GM23338 (cell line): ENCODE measurements at regions not wholly inside any gene's neighbourhood (a gene's known extent, or its start where the extent isn't known, plus 50 kb on each side); places are given as distances from the start of the nearest gene placed in this dataset.

ENCODE experiments used
- ATAC-seq: fragments of 200-7000 bp; cut with Tn5 transposase; 3 replicates; pipeline ENCODE4 v1.9.1; 2020
- DNase-seq: peaks from one replicate; pipeline ENCODE4 v3.0.0-alpha.2; 2015; ENCODE audit warnings: low spot score
- H2AFZ ChIP-seq: fragments of 200-600 bp; sonication (generic); 2 replicates; pipeline ENCODE4 v1.8.0; 2016; ENCODE audit warnings: antibody characterized with exemption, mild to moderate bottlenecking, moderate library complexity
- H3F3A ChIP-seq: fragments of 200-600 bp; sonication (generic); replicated peaks from 2 replicates; pipeline ENCODE4 v1.8.0; 2017; ENCODE audit warnings: antibody characterized with exemption, mixed run types, low read depth
- H3K27ac ChIP-seq: fragments of 200-600 bp; sonication (generic); 2 replicates; pipeline ENCODE4 v1.6.1; 2016; ENCODE audit warnings: low read depth
- H3K27me3 ChIP-seq: fragments of 200-600 bp; sonication (generic); 2 replicates; pipeline ENCODE4 v1.8.0; 2016; ENCODE audit warnings: mild to moderate bottlenecking, mixed run types, moderate library complexity; ENCODE audit not compliant: insufficient read depth
- H3K36me3 ChIP-seq: fragments of 200-600 bp; sonication (generic); 2 replicates; pipeline ENCODE4 v1.8.0; 2016; ENCODE audit warnings: mild to moderate bottlenecking; ENCODE audit not compliant: insufficient read depth
- H3K4me1 ChIP-seq: fragments of 200-600 bp; sonication (generic); 2 replicates; pipeline ENCODE4 v1.8.0; 2016; ENCODE audit warnings: mild to moderate bottlenecking, moderate library complexity; ENCODE audit not compliant: insufficient read depth
- H3K4me2 ChIP-seq: fragments of 200-600 bp; sonication (generic); 2 replicates; pipeline ENCODE4 v1.7.1; 2017; ENCODE audit warnings: mixed run types
- H3K4me3 ChIP-seq: fragments of 200-600 bp; sonication (generic); 2 replicates; pipeline ENCODE4 v1.6.1; 2016; ENCODE audit warnings: mixed run types
- H3K79me2 ChIP-seq: fragments of 200-600 bp; sonication (generic); replicated peaks from 2 replicates; pipeline ENCODE4 v1.8.0; 2017; ENCODE audit warnings: mild to moderate bottlenecking; ENCODE audit not compliant: insufficient read depth
- H3K9me2 ChIP-seq: fragments of 200-600 bp; sonication (generic); 2 replicates; pipeline ENCODE4 v1.8.0; 2017; ENCODE audit not compliant: insufficient read depth
- H4K20me1 ChIP-seq: fragments of 200-600 bp; sonication (generic); replicated peaks from 2 replicates; pipeline ENCODE4 v1.8.0; 2017; ENCODE audit warnings: mild to moderate bottlenecking; ENCODE audit not compliant: insufficient read depth
- H3K27ac Mint-ChIP-seq: 2 replicates; pipeline ENCODE4 v1.8.0; 2020; ENCODE audit warnings: inconsistent platforms, mild to moderate bottlenecking, moderate library complexity, mixed read lengths
- H3K27me3 Mint-ChIP-seq: 3 replicates; pipeline ENCODE4 v1.8.0; 2022; ENCODE audit warnings: low read depth, mild to moderate bottlenecking, moderate library complexity, mixed read lengths, inconsistent platforms; ENCODE audit not compliant: insufficient read depth, poor library complexity
- H3K36me3 Mint-ChIP-seq: 3 replicates; pipeline ENCODE4 v1.8.0; 2021; ENCODE audit warnings: low read depth, mild to moderate bottlenecking, inconsistent platforms, moderate library complexity, mixed read lengths
- H3K4me1 Mint-ChIP-seq: 3 replicates; pipeline ENCODE4 v1.8.0; 2020; ENCODE audit warnings: mild to moderate bottlenecking, inconsistent platforms, mixed read lengths
- H3K4me3 Mint-ChIP-seq: 3 replicates; pipeline ENCODE4 v1.8.0; 2021; ENCODE audit warnings: moderate library complexity, mild to moderate bottlenecking, inconsistent platforms, mixed read lengths
- H3K9me3 Mint-ChIP-seq: 3 replicates; pipeline ENCODE4 v1.8.0; 2020; ENCODE audit warnings: moderate library complexity, mild to moderate bottlenecking, inconsistent platforms, mixed read lengths
- CTCF ChIP-seq, 2 experiments: fragments of 200-600 bp in 1 of 2; sonication (generic) in 1 of 2; conservative IDR thresholded peaks; 2 replicates each; pipeline versions ENCODE4 v1.5.1 to v1.6.1; 2016 to 2017; ENCODE audit warnings: antibody characterized with exemption in 2 of 2, low read depth in 2 of 2, mild to moderate bottlenecking in 2 of 2, moderate library complexity in 1 of 2
- ETS1 ChIP-seq: IDR thresholded peaks from 2 replicates; pipeline ENCODE4 v1.6.1; 2016; ENCODE audit warnings: antibody characterized with exemption
- EZH2phosphoT487 ChIP-seq: fragments of 200-600 bp; sonication (generic); IDR thresholded peaks from one replicate; pipeline ENCODE4 v1.8.1; 2018; ENCODE audit warnings: antibody characterized with exemption; ENCODE audit not compliant: unreplicated experiment
- NANOG ChIP-seq: IDR thresholded peaks from 2 replicates; pipeline ENCODE4 v1.6.1; 2016; ENCODE audit warnings: antibody characterized with exemption, borderline replicate concordance
- POLR2AphosphoS5 ChIP-seq: IDR thresholded peaks from 2 replicates; pipeline ENCODE4 v1.6.1; 2016; ENCODE audit warnings: antibody characterized with exemption, low read depth
- REST ChIP-seq: IDR thresholded peaks from one replicate; pipeline ENCODE4 v1.6.1; 2018; ENCODE audit warnings: antibody characterized with exemption; ENCODE audit not compliant: unreplicated experiment
- STAT1 ChIP-seq: IDR thresholded peaks from one replicate; pipeline ENCODE4 v1.6.1; 2016; ENCODE audit warnings: antibody characterized with exemption; ENCODE audit not compliant: unreplicated experiment
- ZNF331 ChIP-seq: fragments of 250-450 bp; sonication (Bioruptor Pico); IDR thresholded peaks from 2 replicates; pipeline ENCODE4 v1.5.0; 2020; ENCODE audit warnings: low read depth, mild to moderate bottlenecking, moderate library complexity

GRCh38 chr7:130963339-130963738, 229.3 kb upstream of the KLF14 start:
- H3K36me3 ChIP-seq, result no peaks in the 10 kb centered on the region; the same call in 1 of the 2 replicates
- Mint-ChIP-seq H3K9me3 (peaks cover 9% of the 10 kb centered on the region; the same call in 2 of the 3 replicates), H3K27ac (peak overlapping the region; percentile 82; the same call in 1 of the 2 replicates), H3K36me3 (peaks cover 35% of the 10 kb centered on the region), H3K27me3 (peaks cover 5% of the 10 kb centered on the region), H3K4me3 (no peak overlapping the region), H3K4me1 (peaks cover 13% of the 10 kb centered on the region)
- no peak overlapping the region for H3K4me2 ChIP-seq
- H4K20me1 ChIP-seq, result no peaks in the 10 kb centered on the region; the same call in 1 of the 2 replicates
- no peak overlapping the region for H3K27ac ChIP-seq
- 0 out of 2 replicates have a peak, but pooled peaks cover 8% of the 10 kb centered on the region for H3K79me2 ChIP-seq
- H3K4me3 ChIP-seq, result no peak overlapping the region
- no peaks in the 10 kb centered on the region for H3K27me3 ChIP-seq
- no peaks in the 10 kb centered on the region for H3F3A ChIP-seq
- 0 out of 3 replicates have a peak, but pooled peaks have one; percentile 32 for ATAC-seq
- no peak overlapping the region for H2AFZ ChIP-seq
- peaks cover 7% of the 10 kb centered on the region; the same call in 1 of the 2 replicates for H3K4me1 ChIP-seq
- peak; percentile 37 for DNase-seq
- no peaks in the 10 kb centered on the region for H3K9me2 ChIP-seq
- TF ChIP-seq CTCF (conservative IDR thresholded peaks at IDR 0.05; ENCODE audit: low read depth in 2 of 2) (no peak), REST (no peak), ETS1 (no peak), EZH2phosphoT487 (no peak), ZNF331 (no peak)

GRCh38 chr7:130965515-130965914, 231.5 kb upstream of the KLF14 start:
- peaks cover 10% of the 10 kb centered on the region for H3K4me1 Mint-ChIP-seq
- no peaks in the 10 kb centered on the region; the same call in 1 of the 2 replicates for H3K36me3 ChIP-seq
- H3K4me2 ChIP-seq, result no peak overlapping the region
- H3F3A ChIP-seq, result no peaks in the 10 kb centered on the region
- H3K27ac ChIP-seq, result no peak overlapping the region
- ATAC-seq (no peak), DNase-seq (no peak)
- no peaks in the 10 kb centered on the region for H3K9me2 ChIP-seq
- H4K20me1 ChIP-seq, result no peaks in the 10 kb centered on the region; the same call in 1 of the 2 replicates
- H3K27me3 ChIP-seq, result no peaks in the 10 kb centered on the region
- H2AFZ ChIP-seq, result no peak overlapping the region
- peaks cover 7% of the 10 kb centered on the region; the same call in 1 of the 2 replicates for H3K4me1 ChIP-seq
- TF ChIP-seq ETS1 (no peak), POLR2AphosphoS5 (no peak), NANOG (no peak), STAT1 (no peak)
- H3K36me3 Mint-ChIP-seq, result peaks cover 21% of the 10 kb centered on the region
- no peak overlapping the region for H3K4me3 ChIP-seq
- 0 out of 2 replicates have a peak, but pooled peaks cover 6% of the 10 kb centered on the region for H3K79me2 ChIP-seq
- no peak overlapping the region for H3K4me3 Mint-ChIP-seq
- peaks cover 2% of the 10 kb centered on the region; the same call in 1 of the 3 replicates for H3K9me3 Mint-ChIP-seq
- H3K27ac Mint-ChIP-seq, result no peak overlapping the region
- H3K27me3 Mint-ChIP-seq, result peaks cover 3% of the 10 kb centered on the region
